SHP77 treated with DMSO at 0.1 percent for 48 hours (cell line): ENCODE measurements at regions not wholly inside any gene's neighbourhood (a gene's known extent, or its start where the extent isn't known, plus 50 kb on each side); places are given as distances from the start of the nearest gene placed in this dataset.

Experiments used
- DNase-seq: peaks from one replicate; lab custom pipeline; 2025; lab: John Stamatoyannopoulos, UW

DNA sequence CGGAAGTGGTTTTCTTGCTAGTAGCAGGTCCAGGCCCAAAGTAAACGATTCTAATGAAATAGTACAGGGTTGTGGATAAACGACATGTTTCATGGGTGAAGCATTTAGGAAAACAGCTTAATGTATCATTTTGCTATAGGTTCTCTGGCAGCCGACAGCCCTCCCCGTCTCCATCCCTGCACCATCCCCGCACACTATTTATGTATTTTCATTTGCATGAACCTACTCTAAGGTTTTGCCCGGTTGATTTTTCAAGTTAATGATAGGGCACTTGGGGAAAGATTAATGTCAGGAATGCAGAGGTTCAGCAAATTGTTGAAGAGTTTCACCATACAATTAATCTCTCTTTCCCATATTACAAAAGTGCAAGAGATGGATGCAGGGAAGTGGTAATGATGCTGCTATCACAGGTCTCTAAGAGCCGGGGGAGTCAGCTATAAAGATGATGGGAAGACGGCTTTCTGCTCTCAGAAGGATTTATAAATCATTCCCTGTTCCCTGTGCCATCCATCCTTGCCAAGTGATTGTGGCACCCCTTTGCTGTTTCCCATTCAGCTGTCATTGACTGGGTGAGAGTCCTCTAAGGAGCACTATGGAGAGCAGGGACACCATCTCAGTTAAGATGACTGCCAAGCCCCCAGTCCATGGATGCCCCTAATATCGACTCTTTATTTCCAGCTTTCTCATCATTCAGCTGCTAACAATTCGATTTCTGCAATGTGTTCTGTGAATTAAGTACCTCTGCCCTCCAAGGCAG is 186.3 kb downstream of the IRS2 start:
- DNase-seq: no peak

DNA sequence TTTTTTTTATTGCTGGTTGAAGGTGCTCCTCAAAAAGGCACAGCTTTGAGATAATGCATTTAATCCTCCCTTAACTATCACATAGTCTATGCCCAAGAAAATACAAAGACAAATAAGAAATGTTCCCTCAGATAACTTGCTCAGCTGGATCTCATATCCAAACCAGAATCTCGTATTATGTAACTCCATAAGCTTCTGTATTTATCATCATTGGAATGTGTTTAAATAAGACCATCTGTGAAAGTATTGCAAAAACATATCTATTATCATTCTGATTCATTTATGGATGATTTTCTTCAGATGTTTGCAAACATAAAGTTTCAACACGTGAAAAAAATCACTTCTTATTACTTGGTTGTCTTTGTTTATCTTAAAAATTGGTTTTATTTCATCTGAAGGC is 190.9 kb downstream of the IRS2 start:
- no peak for DNase-seq

DNA sequence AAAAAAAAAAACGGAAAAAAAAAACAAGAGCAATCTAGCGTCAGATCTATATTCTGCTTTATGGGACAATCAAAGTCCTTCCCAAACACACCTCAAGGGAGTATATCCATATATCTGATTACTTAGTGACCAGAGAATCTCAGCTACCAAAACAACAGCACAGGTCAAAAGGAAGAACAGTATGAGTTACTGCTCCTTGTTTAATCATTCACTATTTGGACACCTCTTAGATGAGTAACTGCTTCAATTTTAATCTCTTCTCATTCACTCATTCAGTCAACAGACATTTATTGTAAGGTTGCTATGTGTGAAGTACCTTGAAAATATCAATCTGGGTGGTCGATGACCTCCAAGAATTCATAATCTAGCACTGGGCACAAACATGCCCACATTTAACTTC is 193.2 kb downstream of the IRS2 start:
- DNase-seq: no peak

DNA sequence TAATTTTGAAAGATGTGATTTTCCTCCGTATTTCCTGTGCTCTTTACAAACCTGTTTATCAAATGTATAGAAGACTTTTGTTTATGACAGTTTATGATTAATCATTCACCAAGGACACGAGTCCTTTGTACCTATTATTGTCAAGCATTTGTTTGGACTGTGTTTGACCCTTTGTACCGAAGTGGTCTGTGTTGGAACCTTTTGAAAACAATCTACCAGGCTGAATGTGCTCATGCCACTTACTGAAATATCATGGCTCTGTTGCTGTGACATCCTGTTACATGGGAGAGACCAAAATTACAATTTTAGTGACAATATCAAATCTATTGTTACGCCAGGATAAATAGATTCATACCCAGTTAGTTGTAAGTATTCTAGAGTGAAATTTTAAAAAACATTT is 193.6 kb downstream of the IRS2 start:
- no peak for DNase-seq

DNA sequence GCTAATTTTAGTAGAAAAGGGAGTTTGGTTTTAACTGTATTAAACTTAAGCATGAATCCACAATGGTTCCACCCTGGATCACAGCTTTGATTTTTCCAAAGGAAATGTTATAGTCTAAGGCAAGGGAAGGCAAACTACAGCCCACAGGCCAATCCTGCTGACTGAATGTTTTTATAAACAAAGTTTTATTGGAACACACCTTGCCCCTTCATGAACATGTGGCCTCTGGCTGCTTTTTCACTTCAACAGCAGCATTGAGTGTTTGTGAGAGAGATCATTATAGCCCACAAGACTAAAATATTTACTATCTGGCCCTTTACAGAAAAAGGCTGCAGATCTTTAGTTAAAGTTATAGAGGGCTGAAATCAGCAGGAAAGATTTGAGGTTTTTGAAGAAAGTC is 198.7 kb downstream of the IRS2 start:
- no peak for DNase-seq

DNA sequence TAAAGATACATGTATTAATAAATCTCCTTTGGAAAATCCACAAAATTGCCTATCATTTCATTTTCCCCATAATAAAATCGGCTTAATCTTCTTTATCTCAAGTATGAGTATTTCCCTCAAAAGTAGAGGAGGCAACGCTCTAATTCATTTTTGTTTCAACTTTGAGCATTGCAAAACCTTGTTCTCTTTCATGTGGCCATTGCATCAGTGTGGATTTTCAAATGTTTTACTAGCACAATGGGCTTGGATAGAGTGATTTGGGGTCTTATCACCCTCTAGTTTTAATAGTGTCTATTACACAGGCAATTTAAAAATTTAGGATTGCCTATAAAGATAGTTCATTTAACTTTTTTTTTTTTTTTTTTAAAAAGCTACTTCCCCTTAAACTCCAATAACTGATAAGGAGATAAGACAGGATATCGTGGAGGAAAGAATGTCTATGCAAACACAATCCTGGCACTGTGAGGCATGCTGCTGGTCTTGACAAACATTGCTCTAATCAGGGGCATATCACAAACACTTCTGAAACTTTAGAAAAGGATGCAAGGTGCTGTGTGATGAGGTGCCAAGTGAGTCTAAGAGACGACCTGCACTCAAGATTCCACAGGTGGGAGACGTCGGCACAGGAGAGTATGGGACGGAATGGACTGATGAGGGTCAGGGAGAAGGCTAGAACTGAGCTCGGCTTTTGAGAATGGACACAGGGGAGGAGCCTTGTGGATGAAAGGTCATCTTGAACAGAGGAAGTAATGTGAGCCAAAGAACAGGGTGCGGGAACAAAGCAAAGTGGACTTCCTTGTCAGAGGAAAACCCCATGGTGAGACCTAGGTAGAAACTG is 199.7 kb downstream of the IRS2 start:
- no peak for DNase-seq

DNA sequence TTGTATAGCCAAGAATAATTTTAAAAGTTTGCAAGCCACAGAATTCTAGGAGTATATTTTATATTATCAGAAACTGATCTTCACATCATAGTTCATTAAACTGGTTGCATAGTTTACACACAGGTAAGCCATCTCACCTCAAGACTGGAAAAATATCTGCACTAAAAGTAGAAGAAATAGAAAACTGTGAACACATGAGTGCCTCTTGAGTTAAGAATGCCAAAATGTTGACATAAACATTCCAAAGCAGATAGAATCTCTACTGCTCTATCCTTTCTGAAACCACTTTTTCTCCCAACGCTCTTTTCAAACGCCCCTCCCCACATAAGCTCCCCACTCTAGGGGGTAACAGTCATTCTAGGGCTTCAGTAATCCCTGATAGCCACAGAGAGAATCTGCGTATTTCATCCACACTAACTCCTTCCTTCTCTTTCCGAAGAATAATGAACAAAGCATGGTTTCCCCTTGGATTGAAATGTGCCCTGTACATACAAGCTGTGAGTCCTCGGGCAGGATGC is 201.5 kb downstream of the IRS2 start:
- DNase-seq: no peak

DNA sequence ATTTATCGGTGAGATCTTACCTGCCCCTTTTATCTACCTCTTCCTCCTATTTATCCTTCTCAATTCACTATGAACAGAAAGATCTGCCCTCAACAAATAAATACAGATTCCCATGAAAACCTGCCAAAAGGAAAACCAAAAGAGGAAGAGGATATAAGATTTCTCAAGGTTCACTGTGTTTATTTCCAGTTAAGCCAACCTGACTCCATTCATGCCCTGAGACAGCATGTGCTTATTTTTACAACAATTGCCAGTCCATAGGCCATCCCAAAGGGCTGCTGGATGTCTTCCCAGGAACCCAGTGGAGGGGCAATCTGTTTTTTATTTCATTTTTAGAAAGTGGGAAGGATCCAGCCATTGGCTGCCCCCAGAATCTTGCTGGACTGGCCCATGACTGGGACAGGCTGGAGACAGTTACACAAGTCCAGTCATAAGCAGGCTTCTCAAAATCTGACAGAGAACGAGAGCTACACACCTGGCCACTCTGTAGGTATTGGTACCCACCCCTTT is 209.1 kb downstream of the IRS2 start:
- DNase-seq: no peak

DNA sequence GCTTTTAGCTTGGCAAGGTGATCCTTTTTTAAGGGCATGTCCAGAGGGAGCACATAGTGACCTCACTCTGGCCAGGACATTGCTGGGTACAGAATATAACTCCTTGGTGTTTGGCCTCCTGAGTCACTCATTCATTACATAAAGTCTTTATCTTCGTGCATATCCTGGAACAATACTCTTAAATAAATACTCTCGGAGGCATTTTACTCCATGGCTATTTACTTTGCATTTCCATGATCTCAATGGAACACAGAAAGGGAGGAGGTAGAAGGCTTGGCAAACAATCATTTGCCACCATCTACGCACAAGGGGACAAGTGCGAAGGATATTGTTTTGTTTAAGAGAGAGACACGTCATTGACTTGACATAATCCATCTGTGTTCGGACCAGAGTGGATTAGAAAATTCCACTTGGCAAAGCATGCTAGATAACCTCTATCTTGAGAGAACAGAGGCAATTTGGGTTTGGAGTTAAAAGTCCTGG is 210.0 kb downstream of the IRS2 start:
- DNase-seq: peak; percentile 98

DNA sequence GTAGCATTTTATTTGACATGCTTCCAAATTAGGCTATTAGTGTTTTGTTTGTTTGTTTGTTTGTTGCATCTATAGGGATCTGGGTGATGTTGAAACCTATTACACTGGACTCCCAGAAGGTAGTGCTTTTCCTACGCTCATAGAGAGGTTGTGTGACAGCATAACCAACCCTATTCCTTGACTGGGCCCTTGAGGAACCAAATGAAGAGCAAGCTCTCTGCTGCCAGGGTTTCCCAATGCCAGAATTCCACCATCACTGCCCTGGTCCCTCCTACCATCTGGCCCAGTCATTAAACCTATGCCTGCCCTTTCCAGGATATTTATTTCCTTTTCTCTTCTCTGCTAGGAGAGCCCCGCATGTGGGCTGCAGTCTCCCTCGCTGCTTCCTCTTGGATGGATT is 210.6 kb downstream of the IRS2 start:
- DNase-seq: no peak

DNA sequence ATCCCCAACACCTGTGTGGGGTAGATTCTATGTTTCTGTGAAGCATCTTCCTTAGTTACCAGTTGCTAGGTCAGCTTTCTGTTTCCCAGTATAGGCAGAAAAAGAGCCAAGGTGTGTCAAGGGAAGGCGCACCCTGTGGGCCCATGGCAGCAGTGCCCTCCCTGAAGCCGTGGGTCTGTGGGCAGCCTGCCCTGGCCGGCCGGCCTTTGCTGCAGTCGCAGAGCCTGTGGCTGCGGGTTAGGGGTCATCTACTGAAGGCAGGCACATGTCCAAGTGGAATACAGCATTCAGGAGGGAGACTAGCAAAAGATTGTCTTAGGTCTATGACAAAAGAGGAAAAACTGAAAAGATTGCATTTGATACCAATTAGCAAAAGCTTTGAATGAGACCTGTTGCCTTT is 214.0 kb downstream of the IRS2 start:
- no peak for DNase-seq

DNA sequence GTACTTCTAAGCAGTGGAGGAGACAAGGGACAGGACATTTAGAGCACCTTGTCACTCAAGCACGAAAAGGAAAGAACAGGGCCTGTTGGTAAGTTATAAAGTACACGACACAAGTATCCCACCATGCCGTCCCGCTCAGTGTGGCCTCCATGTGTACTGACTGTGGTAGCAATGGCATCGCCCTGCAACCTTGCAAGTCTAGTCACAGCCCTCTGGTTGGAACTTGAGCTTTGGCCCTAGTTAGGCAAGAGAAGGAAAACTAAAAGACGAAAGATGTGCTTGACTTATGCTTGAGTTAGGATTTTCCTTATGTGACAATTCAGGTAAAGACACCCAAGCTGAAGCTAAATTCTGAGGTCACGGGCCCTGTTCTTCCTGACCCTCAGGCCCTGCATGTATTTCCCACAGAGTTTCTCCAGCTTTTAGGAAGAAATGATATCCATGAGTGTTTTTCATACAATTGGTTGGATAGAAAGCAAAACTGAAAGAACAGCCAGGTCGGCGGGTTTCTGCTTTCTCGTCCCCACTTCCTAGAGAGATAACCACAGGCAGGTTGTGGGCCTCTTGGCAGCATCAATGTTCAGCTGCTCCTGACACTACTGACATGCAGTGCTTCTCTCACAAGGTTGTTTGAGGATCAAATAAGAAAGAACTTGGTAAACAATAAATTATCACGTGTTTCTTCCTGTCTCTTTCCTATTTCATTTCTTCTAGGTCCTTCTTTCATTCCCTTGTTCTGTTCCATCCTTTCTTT is 216.2 kb downstream of the IRS2 start:
- DNase-seq: no peak

DNA sequence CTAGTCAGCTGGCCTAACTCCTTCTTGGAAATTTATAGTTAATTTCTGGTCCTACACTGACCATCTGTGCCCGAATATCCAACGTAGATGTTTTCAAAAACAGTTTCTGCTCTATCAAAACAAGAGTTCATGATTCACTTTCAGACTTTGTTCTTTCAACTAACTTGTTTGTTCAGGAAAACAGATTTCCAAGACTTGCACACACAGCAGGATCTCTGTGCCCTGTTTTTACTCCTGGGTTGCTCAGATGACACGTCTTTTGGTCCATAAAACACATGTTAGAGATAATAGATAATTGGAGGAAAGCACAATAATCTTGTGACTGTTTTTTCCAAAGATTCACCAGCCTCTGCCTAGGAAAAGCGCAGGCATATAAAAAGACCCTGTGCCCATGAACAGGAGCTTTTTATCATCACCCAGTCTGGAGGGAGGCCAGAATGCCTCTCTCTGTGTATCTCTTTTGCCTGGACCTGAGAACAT is 218.0 kb downstream of the IRS2 start:
- DNase-seq: no peak

DNA sequence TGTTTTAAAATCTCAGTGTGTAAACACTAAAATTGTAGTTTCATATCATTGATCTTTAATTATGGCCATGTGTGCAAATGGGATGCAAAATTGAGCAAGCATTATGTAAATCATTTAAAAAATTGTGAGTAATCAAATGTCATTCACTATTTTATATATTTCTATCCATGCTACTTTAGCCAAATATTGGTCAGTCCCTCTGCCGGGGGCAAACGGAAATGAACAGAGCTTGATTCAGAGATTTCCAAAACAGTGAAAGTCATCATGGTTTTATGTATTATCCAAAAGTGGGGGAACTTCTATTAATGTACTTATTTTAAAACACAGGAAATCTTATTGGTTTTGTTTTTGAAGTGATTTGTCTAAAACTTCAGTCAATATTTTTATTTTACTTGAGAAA is 219.1 kb downstream of the IRS2 start:
- no peak for DNase-seq

DNA sequence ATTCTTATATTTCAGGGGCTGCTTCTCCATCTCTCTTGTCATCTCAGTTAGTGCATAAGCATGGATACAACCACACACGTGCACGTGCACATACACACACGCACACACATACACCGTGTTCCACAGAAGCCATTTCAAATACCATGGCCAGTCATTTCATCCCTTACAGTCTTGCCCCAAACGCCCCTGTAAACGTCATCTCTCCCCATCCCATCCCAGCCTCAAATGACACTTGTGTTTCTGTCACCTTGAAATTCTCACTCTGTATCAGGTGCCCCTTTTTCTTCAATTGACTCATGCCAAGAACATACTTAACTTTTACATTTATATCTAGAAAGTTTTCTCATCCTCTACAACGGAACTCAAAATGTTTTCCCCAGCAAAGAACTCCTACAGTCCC is 220.5 kb downstream of the IRS2 start:
- DNase-seq: no peak

DNA sequence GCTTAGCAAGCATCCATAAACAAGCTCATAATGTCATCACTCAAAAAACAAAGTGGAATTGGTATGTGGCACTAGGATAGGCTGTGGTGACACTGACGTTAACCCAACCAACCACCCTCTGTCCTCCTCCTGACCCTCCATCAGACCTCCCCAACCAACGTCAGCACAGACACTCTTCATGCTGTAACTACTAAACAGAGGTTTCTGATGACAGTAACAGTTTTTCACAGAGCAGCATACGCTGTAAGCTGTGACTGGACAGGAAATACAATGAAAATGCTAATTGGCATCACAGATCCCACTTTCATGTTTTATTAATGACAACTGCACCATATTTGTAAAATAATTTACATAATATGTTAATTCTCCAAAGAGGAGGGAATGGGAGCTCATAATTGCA is 238.0 kb downstream of the IRS2 start:
- peak; percentile 39 for DNase-seq

DNA sequence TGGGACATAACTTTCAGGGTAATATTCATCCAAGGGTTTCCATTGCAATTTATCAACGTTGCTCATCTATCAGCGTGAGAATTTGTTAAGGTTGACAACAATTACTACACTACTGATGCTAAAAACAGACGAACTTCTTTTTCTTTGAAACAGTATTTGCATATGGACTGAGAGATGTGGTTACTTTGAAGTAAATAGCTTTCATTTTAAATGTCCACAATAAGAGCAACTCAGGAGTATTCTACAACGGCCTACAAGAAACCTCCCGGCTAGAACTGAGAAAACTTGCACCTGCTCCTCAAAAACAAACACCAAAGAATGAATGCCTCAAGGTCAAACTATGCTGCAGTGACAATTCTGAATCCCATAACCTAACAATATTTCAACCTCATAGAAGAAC is 238.4 kb downstream of the IRS2 start:
- no peak for DNase-seq

DNA sequence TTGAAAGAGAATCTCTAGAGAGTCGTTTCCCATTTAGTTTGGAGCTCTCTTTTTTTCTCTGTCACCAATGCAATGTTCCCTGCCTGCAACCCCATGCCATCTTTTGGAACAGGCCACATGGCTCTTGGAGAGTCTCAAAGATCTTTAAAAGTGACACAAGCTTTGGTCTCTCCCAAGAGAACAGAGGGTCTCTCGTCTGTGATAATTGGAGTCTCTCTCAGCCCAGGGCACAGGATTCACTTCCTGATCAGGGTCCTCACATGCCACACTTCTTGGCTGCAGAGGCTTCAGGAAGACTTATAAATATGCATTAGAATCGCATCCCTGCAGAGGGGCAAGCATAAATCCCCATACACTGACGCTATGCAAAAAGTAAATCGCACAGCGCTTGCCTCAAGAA is 240.5 kb downstream of the IRS2 start:
- no peak for DNase-seq

DNA sequence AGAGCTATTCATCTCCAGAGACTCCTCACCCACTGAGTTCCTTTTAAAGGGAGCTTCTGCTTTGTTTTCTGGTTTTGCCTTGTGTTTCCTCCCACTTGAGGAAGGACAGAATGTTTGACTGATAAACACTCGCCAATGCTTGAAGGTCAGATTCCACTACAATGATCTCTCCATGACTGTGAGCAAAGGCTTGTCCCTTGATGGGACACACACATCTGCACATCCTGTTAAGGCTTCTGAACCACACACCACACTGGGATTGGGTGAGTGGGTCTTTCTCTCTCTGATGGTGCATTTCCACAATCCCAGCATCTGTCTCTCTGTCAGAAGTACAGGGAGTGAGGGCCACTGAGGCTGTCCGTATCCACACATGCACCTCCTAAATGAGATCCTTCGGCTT is 245.3 kb downstream of the IRS2 start:
- DNase-seq: no peak

DNA sequence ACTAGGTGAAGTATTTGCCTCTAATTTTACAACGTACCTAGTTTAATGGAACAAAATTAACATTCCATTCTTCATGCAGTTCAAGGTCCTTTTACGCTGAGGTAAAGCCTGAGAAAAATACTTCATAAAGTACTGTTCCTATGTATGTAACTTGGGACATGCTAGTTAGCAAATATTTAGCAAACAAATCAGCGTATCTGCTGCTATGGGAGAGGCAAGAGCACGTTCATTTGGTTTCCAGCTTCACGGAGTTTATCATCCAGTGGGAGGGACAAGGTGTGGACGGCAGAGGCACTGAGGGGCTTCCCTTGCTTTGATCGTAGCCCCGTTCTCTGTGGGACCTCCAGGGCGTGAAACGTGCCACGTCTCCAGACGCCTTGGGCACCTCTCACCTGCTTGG is 248.8 kb downstream of the IRS2 start:
- DNase-seq: no peak

DNA sequence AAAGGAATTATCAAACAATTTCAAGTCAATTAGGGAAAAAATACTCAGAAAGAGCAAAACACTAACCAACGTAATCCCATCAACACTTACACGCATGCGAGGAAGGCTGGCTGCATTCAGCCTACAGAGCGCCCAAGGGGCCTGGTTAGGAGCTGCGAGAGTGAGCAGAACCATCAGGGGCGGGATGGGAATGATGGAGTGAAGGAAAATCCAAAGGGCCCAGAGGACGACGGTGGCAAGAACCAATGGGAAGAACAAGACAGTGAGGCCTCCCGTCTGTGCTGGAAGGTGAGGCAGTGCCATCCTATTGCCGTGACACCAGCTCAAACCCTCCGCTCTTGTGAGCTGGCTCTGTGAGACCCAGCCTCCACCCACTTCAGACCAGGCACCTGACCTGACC is 253.0 kb downstream of the IRS2 start:
- DNase-seq: no peak

DNA sequence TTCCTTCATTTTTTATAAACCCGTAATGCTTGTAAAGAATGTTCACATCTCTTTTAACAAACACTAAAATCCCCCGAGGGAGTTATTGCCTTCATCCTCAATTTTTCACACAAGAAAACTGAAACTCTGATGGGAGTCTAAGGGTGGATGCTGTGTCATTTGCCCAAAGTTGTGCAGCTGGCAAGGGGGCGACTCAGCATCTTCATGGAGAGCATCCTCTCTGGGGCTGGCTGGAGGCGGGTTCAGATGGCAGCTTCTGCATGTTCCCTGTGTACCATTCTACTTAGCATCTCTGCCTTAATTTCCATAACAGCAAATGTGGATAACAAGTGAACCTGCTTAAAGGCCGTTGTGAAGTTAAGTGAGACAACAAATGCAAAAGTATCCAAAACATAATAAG is 256.4 kb downstream of the IRS2 start:
- no peak for DNase-seq
